C4-2B (cell line): ENCODE measurements at regions not wholly inside any gene's neighbourhood (a gene's known extent, or its start where the extent isn't known, plus 50 kb on each side); places are given as distances from the start of the nearest gene placed in this dataset.

ENCODE experiments used
- ZFX ChIP-seq: fragments of 450-650 bp; IDR thresholded peaks from 2 replicates; pipeline ENCODE4 v1.6.1; 2017
- TF ChIP-seq, protein P1 (sequence below): fragments of 450-650 bp; conservative IDR thresholded peaks from 2 replicates; pipeline ENCODE4 v1.5.1; 2017; ENCODE audit warnings: mild to moderate bottlenecking

DNA sequence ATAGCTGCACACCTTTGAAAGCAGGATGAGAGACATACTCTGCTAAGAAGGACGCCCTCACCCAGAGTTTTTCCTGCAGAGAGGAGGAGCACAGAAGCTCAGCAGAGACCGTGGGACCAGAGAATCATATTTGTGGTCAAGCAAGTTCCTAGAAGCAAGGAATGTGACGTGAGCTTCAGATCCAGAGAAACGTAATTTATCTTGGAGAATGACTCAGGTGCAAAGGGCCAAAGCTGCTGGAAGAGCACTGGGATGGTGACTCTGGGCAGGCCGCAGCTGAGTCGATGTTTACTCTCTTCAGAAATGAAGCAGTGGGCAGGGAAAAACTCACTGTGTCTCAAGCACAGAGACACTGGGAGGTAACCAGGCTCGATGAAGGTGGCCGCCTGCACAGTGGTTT is 50.1 kb upstream of the IGFBP2 start:
- TF ChIP-seq, protein P1, sequence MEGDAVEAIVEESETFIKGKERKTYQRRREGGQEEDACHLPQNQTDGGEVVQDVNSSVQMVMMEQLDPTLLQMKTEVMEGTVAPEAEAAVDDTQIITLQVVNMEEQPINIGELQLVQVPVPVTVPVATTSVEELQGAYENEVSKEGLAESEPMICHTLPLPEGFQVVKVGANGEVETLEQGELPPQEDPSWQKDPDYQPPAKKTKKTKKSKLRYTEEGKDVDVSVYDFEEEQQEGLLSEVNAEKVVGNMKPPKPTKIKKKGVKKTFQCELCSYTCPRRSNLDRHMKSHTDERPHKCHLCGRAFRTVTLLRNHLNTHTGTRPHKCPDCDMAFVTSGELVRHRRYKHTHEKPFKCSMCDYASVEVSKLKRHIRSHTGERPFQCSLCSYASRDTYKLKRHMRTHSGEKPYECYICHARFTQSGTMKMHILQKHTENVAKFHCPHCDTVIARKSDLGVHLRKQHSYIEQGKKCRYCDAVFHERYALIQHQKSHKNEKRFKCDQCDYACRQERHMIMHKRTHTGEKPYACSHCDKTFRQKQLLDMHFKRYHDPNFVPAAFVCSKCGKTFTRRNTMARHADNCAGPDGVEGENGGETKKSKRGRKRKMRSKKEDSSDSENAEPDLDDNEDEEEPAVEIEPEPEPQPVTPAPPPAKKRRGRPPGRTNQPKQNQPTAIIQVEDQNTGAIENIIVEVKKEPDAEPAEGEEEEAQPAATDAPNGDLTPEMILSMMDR: no peak
- TF ChIP-seq ZFX: no peak
